ENCODE measurements at regions not wholly inside any gene's neighbourhood (a gene's known extent, or its start where the extent isn't known, plus 50 kb on each side); places are given as distances from the start of the nearest gene placed in this dataset.

DNA sequence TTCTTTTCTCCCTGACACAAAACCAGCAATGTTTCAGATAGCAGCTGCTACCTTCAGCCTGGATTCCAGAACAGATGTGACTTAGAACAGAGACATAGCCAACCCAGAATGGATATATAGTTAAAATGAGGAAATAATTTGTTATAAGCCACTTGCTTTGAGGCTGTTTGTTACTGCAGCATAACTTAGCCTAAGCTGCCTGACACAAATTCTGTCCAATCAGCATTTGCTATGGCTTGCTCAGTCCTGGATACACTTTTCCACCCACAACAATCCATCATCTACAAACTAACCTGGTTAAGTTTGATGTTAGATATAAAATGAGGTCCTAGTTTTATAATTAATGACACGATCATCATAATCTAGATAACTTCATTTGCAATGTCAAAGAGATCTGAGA is 480.4 kb downstream of the NR4A2 start:
- Histone ChIP-seq H3K27ac (ENCODE audit: insufficient read length, low read depth, low read length) (no peak overlapping the region), H4K91ac (ENCODE audit: insufficient read length, low read depth, low read length) (no peak overlapping the region), H3K27me3 (ENCODE audit: insufficient read depth, low read length) (no peaks in the 10 kb centered on the region), H3K23ac (ENCODE audit: insufficient read length, low read depth, low read length) (no peak overlapping the region), H3K4me1 (ENCODE audit: insufficient read depth, low read length) (no peaks in the 10 kb centered on the region; the same call in 1 of the 2 replicates), H3T11ph (ENCODE audit: low read length) (no peak overlapping the region), H2BK120ac (ENCODE audit: low read depth, low read length, poor library complexity, severe bottlenecking) (no peak overlapping the region), H4K8ac (replicated peaks; ENCODE audit: insufficient read length, low read depth, low read length) (no peak overlapping the region), H3K4me2 (ENCODE audit: insufficient read depth, insufficient read length, low read length) (no peak overlapping the region), H4K5ac (ENCODE audit: insufficient read length, low read depth, low read length) (no peak overlapping the region), H3K9ac (ENCODE audit: extremely low read depth, insufficient read length, low read length) (no peak overlapping the region), H3K79me2 (ENCODE audit: insufficient read depth, low read length) (no peaks in the 10 kb centered on the region), H2BK12ac (ENCODE audit: insufficient read length, low read depth, low read length) (no peak overlapping the region), H3K23me2 (ENCODE audit: insufficient read length, low read depth, low read length, poor library complexity, severe bottlenecking) (no peaks in the 10 kb centered on the region), H2AK5ac (ENCODE audit: insufficient read length, low read length) (no peak overlapping the region), H2BK15ac (ENCODE audit: low read depth, low read length) (no peak overlapping the region), H3K79me1 (ENCODE audit: insufficient read depth, low read depth, low read length, poor library complexity, severe bottlenecking) (no peaks in the 10 kb centered on the region), H4K20me1 (ENCODE audit: control insufficient read depth, insufficient read depth, insufficient read length) (no peaks in the 10 kb centered on the region), H2AFZ (ENCODE audit: low read length) (no peak overlapping the region), H3K18ac (ENCODE audit: insufficient read length, low read depth, low read length) (no peak overlapping the region), H2BK5ac (ENCODE audit: insufficient read length, low read length) (no peak overlapping the region), H2BK20ac (ENCODE audit: low read depth, low read length, poor library complexity, severe bottlenecking) (no peak overlapping the region), H3K4ac (ENCODE audit: low read depth, low read length) (no peak overlapping the region), H3K56ac (ENCODE audit: insufficient read length, low read depth, low read length) (no peak overlapping the region), H3K14ac (ENCODE audit: insufficient read depth, low read length) (no peak overlapping the region), H3K9me3 (ENCODE audit: control insufficient read depth, low read depth, low read length) (no peaks in the 10 kb centered on the region)
- TF ChIP-seq, protein P1, sequence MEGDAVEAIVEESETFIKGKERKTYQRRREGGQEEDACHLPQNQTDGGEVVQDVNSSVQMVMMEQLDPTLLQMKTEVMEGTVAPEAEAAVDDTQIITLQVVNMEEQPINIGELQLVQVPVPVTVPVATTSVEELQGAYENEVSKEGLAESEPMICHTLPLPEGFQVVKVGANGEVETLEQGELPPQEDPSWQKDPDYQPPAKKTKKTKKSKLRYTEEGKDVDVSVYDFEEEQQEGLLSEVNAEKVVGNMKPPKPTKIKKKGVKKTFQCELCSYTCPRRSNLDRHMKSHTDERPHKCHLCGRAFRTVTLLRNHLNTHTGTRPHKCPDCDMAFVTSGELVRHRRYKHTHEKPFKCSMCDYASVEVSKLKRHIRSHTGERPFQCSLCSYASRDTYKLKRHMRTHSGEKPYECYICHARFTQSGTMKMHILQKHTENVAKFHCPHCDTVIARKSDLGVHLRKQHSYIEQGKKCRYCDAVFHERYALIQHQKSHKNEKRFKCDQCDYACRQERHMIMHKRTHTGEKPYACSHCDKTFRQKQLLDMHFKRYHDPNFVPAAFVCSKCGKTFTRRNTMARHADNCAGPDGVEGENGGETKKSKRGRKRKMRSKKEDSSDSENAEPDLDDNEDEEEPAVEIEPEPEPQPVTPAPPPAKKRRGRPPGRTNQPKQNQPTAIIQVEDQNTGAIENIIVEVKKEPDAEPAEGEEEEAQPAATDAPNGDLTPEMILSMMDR (conservative IDR thresholded peaks at IDR 0.05): no peak
- Mint-ChIP-seq H3K9me3 (no peaks in the 10 kb centered on the region), H3K36me3 (ENCODE audit: insufficient read depth in 1 of 3, low read depth in 3 of 3) (peaks cover 0 to 4% (median 0%) of the 10 kb centered on the region in 3 experiments; a peak in 1 of 7 replicates), H3K4me1 (peaks cover 4% of the 10 kb centered on the region in 2 experiments), H3K27me3 (ENCODE audit: low read depth) (no peaks in the 10 kb centered on the region), H3K4me3 (no peak overlapping the region), H3K27ac (no peak overlapping the region)
- DNase-seq: no peak
- WGBS (ENCODE audit: extremely low coverage, insufficient read length, low lambda C conversion rate): no CpG with 5 or more reads among the region's 1 CpG

Data from H9 (cell line).